ENCODE measurements at regions not wholly inside any gene's neighbourhood (a gene's known extent, or its start where the extent isn't known, plus 50 kb on each side); places are given as distances from the start of the nearest gene placed in this dataset.

GRCh38 chr16:80171199-80171598, 369.6 kb upstream of the DYNLRB2 start:
- in situ Hi-C loops (cut with HindIII; ENCODE audit: low pct_ligation_motif_present, low pct_unique_long_range_greater_than_20kb, low sequenced_read_pairs) = no loop called here
- DNase-seq = no peak

GRCh38 chr16:80167657-80168390, 373.0 kb upstream of the DYNLRB2 start:
- no peak for DNase-seq

GRCh38 chr16:80166082-80166481, 374.7 kb upstream of the DYNLRB2 start:
- in situ Hi-C loops (cut with HindIII; ENCODE audit: low pct_ligation_motif_present, low pct_unique_long_range_greater_than_20kb, low sequenced_read_pairs) = no loop called here

More at GRCh38 chr16:80167657-80168390, 373.0 kb upstream of the DYNLRB2 start:
- in situ Hi-C loops (cut with HindIII; ENCODE audit: low pct_ligation_motif_present, low pct_unique_long_range_greater_than_20kb, low sequenced_read_pairs) = no loop called here

GRCh38 chr16:80164966-80165550, 375.7 kb upstream of the DYNLRB2 start:
- no peak for DNase-seq
- in situ Hi-C loops (cut with HindIII; ENCODE audit: low pct_ligation_motif_present, low pct_unique_long_range_greater_than_20kb, low sequenced_read_pairs) = no loop called here

More at GRCh38 chr16:80166082-80166481, 374.7 kb upstream of the DYNLRB2 start:
- DNase-seq = no peak

GRCh38 chr16:80163339-80163738, 377.5 kb upstream of the DYNLRB2 start:
- DNase-seq = no peak
- in situ Hi-C loops (cut with HindIII; ENCODE audit: low pct_ligation_motif_present, low pct_unique_long_range_greater_than_20kb, low sequenced_read_pairs) = no loop called here

- in situ Hi-C loops (cut with HindIII; ENCODE audit: low pct_ligation_motif_present, low pct_unique_long_range_greater_than_20kb, low sequenced_read_pairs) = no loop called here
- DNase-seq = no peak
These were observed 378.7 kb upstream of the DYNLRB2 start for GRCh38 chr16:80161799-80162739.

- DNase-seq = peak; percentile 28
- in situ Hi-C loops (cut with HindIII; ENCODE audit: low pct_ligation_motif_present, low pct_unique_long_range_greater_than_20kb, low sequenced_read_pairs) = no loop called here
These were observed 382.0 kb upstream of the DYNLRB2 start for GRCh38 chr16:80158766-80159165.

GRCh38 chr16:80151722-80152111, 389.1 kb upstream of the DYNLRB2 start:
- in situ Hi-C loops (cut with HindIII; ENCODE audit: low pct_ligation_motif_present, low pct_unique_long_range_greater_than_20kb, low sequenced_read_pairs) = no loop called here
- DNase-seq = no peak

- in situ Hi-C loops (cut with HindIII; ENCODE audit: low pct_ligation_motif_present, low pct_unique_long_range_greater_than_20kb, low sequenced_read_pairs) = no loop called here
- no peak for DNase-seq
These were observed 389.6 kb upstream of the DYNLRB2 start for GRCh38 chr16:80150978-80151721.

- in situ Hi-C loops (cut with HindIII; ENCODE audit: low pct_ligation_motif_present, low pct_unique_long_range_greater_than_20kb, low sequenced_read_pairs) = no loop called here
- no peak for DNase-seq
These were observed 392.0 kb upstream of the DYNLRB2 start for GRCh38 chr16:80148826-80149225.

GRCh38 chr16:80147026-80147655, 393.7 kb upstream of the DYNLRB2 start:
- DNase-seq = no peak
- in situ Hi-C loops (cut with HindIII; ENCODE audit: low pct_ligation_motif_present, low pct_unique_long_range_greater_than_20kb, low sequenced_read_pairs) = no loop called here

- no peak for DNase-seq
- in situ Hi-C loops (cut with HindIII; ENCODE audit: low pct_ligation_motif_present, low pct_unique_long_range_greater_than_20kb, low sequenced_read_pairs) = no loop called here
These were observed 396.6 kb upstream of the DYNLRB2 start for GRCh38 chr16:80144191-80144590.

GRCh38 chr16:80142940-80143339, 397.9 kb upstream of the DYNLRB2 start:
- no peak for DNase-seq
- in situ Hi-C loops (cut with HindIII; ENCODE audit: low pct_ligation_motif_present, low pct_unique_long_range_greater_than_20kb, low sequenced_read_pairs) = no loop called here

- in situ Hi-C loops (cut with HindIII; ENCODE audit: low pct_ligation_motif_present, low pct_unique_long_range_greater_than_20kb, low sequenced_read_pairs) = no loop called here
- no peak for DNase-seq
These were observed 398.5 kb upstream of the DYNLRB2 start for GRCh38 chr16:80142281-80142680.

GRCh38 chr16:80129791-80130190, 411.0 kb upstream of the DYNLRB2 start:
- DNase-seq = no peak
- in situ Hi-C loops (cut with HindIII; ENCODE audit: low pct_ligation_motif_present, low pct_unique_long_range_greater_than_20kb, low sequenced_read_pairs) = no loop called here

- in situ Hi-C loops (cut with HindIII; ENCODE audit: low pct_ligation_motif_present, low pct_unique_long_range_greater_than_20kb, low sequenced_read_pairs) = no loop called here
- DNase-seq = no peak
These were observed 415.1 kb upstream of the DYNLRB2 start for GRCh38 chr16:80125677-80126076.

- in situ Hi-C loops (cut with HindIII; ENCODE audit: low pct_ligation_motif_present, low pct_unique_long_range_greater_than_20kb, low sequenced_read_pairs) = no loop called here
- no peak for DNase-seq
These were observed 417.6 kb upstream of the DYNLRB2 start for GRCh38 chr16:80123189-80123588.

GRCh38 chr16:80122115-80122514, 418.7 kb upstream of the DYNLRB2 start:
- DNase-seq = no peak
- in situ Hi-C loops (cut with HindIII; ENCODE audit: low pct_ligation_motif_present, low pct_unique_long_range_greater_than_20kb, low sequenced_read_pairs) = no loop called here

All from ACHN (cell line).